Naive thymus-derived CD4-positive, alpha-beta T cell (primary cell): ENCODE measurements at regions not wholly inside any gene's neighbourhood (a gene's known extent, or its start where the extent isn't known, plus 50 kb on each side); places are given as distances from the start of the nearest gene placed in this dataset.

Source experiments
- ATAC-seq: fragments of 150-1000 bp; cut with Tn5 transposase; 2 replicates; pipeline ENCODE4 v1.10.0; 2021; ENCODE audit warnings: mild to moderate bottlenecking, moderate library complexity
- CTCF ChIA-PET: fragments of 350-600 bp; sonication (Branson Sonifier 250); formaldehyde crosslinking; loops from one replicate; lab custom pipeline; 2021; ENCODE audit warnings: antibody characterized with exemption; lab: Charles Lee
- POLR2A ChIA-PET: fragments of 350-600 bp; sonication (Branson Sonifier 250); formaldehyde crosslinking; loops from one replicate; lab custom pipeline; 2021; ENCODE audit warnings: antibody characterized with exemption, inconsistent platforms; lab: Charles Lee
- DNase-seq, 9 donors: peaks; one replicate each; pipeline versions ENCODE4 v3.0.0 to v3.0.0-alpha.2; 2020 to 2022; ENCODE audit warnings: mixed read lengths in 1 of 9
- H3K27ac ChIP-seq: one replicate; pipeline ENCODE4 v1.7.0; 2013; ENCODE audit warnings: mild to moderate bottlenecking, low read depth, low read length, moderate library complexity
- H3K27me3 ChIP-seq, 2 donors: one replicate each; pipeline ENCODE4 v1.7.0; 2013; ENCODE audit warnings: low read length in 2 of 2, mild to moderate bottlenecking in 2 of 2, moderate library complexity in 2 of 2; ENCODE audit not compliant: control insufficient read depth in 2 of 2, insufficient read depth in 2 of 2
- H3K36me3 ChIP-seq, 3 experiments: 1 replicate in 2 of 3; 2 replicates in 1 of 3; pipeline ENCODE4 v1.7.0; 2013; ENCODE audit warnings: low read length in 3 of 3, mild to moderate bottlenecking in 3 of 3, moderate library complexity in 1 of 3; ENCODE audit not compliant: insufficient read depth in 3 of 3, control insufficient read depth in 2 of 3
- H3K4me1 ChIP-seq, 2 donors: one replicate each; pipeline ENCODE4 v1.7.0; 2013; ENCODE audit warnings: low read length in 2 of 2, mild to moderate bottlenecking in 2 of 2, moderate library complexity in 1 of 2; ENCODE audit not compliant: control insufficient read depth in 2 of 2, insufficient read depth in 2 of 2
- H3K4me3 ChIP-seq: 2 replicates; pipeline ENCODE4 v1.7.0; 2013; ENCODE audit warnings: mild to moderate bottlenecking, low read length
- H3K9me3 ChIP-seq, 3 experiments: 1 replicate in 2 of 3; 2 replicates in 1 of 3; pipeline ENCODE4 v1.7.0; 2013; ENCODE audit warnings: low read length in 3 of 3; ENCODE audit not compliant: control insufficient read depth in 2 of 3
- H3K27ac Mint-ChIP-seq, 9 donors: one replicate each; pipeline ENCODE4 v1.8.0; 2020 to 2022; ENCODE audit warnings: mixed read lengths in 9 of 9, mild to moderate bottlenecking in 8 of 9, moderate library complexity in 5 of 9, inconsistent platforms in 2 of 9
- H3K27me3 Mint-ChIP-seq, 5 donors: one replicate each; pipeline ENCODE4 v1.8.0; 2021 to 2022; ENCODE audit warnings: mixed read lengths in 5 of 5, mild to moderate bottlenecking in 1 of 5
- H3K36me3 Mint-ChIP-seq, 5 donors: one replicate each; pipeline ENCODE4 v1.8.0; 2020 to 2022; ENCODE audit warnings: mixed read lengths in 5 of 5, mild to moderate bottlenecking in 3 of 5, inconsistent platforms in 1 of 5
- H3K4me1 Mint-ChIP-seq, 7 donors: one replicate each; pipeline ENCODE4 v1.8.0; 2020 to 2022; ENCODE audit warnings: mixed read lengths in 7 of 7, mild to moderate bottlenecking in 3 of 7, inconsistent platforms in 1 of 7
- H3K4me3 Mint-ChIP-seq, 10 donors: one replicate each; pipeline ENCODE4 v1.8.0; 2020 to 2022; ENCODE audit warnings: mild to moderate bottlenecking in 10 of 10, mixed read lengths in 10 of 10, moderate library complexity in 6 of 10, inconsistent platforms in 2 of 10
- H3K9me3 Mint-ChIP-seq, 11 donors: one replicate each; pipeline ENCODE4 v1.8.0; 2020 to 2022; ENCODE audit warnings: mixed read lengths in 11 of 11, mild to moderate bottlenecking in 4 of 11, inconsistent platforms in 1 of 11, moderate library complexity in 1 of 11
- intact Hi-C, 2 donors: fragments of 100-400 bp; cut with micrococcal nuclease; formaldehyde crosslinking; loops; one replicate each; pipeline ENCODE4 v1.15.1; 2023

DNA sequence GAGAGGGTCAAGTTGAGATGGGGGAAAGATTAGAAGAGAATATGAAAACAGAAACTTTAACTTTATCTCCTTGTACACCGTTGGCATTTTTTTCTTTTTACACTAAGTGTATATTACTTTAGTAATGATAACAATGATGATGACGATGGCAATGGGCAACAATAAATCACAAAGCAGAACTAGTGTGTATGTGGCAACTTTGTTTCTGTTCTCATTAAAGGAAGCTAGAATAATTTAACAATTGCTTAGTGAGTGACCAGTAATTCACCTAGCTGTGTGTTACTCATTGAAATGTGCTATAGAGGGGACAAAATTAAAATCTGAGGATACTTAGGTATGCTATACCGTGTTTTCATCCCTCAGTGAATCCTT is 318.5 kb upstream of the TBL1XR1 start:
- Mint-ChIP-seq H3K36me3 (no peaks in the 10 kb centered on the region), H3K9me3 (no peaks in the 10 kb centered on the region)
- POLR2A ChIA-PET = no interaction called here

DNA sequence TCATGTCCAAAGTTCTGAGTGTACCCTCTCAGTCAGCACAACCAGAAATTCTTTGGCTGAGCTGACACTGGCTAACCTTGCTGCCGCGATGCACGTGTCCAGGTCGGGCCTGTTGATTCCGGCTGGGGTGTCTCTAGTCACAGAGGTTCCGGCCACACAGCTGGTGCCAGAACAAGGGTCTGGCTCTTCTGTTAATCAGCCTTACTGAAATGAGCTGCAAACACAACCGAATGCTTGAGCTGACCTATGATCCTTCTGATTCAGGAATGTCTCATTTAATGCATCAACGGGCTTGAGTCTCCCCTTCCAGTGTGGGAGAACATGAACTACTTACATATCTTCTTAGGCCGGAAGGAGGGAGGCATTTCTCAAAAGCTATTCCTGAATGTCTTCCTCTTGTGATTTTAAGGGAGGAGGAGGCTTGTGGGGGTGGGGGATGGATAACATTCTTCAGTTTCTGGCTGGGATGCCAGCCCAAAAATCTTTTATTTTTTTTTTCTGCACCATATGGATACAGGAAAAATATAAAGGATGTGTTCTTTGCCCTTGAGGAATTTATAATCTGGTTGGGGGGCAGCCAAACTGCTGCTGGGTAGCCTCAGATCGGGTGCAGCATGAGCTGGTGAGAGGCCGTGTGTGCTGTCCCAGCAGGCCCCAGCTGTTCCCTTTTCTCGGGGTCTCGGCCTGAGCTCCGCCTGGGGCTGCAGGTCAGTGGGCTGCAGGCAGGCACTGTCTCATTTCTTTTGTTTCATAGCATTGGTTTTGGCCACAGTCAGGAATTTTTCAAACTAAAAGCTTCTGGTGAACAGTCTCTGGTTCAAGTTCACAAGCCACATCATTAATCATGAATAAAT is 319.1 kb upstream of the TBL1XR1 start:
- Mint-ChIP-seq H3K27me3 (peaks cover 0 to 2% (median 0%) of the 10 kb centered on the region in 5 donors), H3K9me3 (no peaks in the 10 kb centered on the region), H3K4me1 (peaks cover 0 to 13% (median 3%) of the 10 kb centered on the region in 7 donors), H3K27ac (no peak overlapping the region), H3K4me3 (no peak overlapping the region), H3K36me3 (no peaks in the 10 kb centered on the region)
- Histone ChIP-seq H3K27me3 (no peaks in the 10 kb centered on the region), H3K9me3 (no peaks in the 10 kb centered on the region), H3K36me3 (no peaks in the 10 kb centered on the region), H3K4me1 (no peaks in the 10 kb centered on the region), H3K27ac (no peak overlapping the region), H3K4me3 (no peak overlapping the region)
- intact Hi-C loops = no loop called here
- ATAC-seq (no peak), DNase-seq (no peak)
- ChIA-PET CTCF (interaction anchor here (0.8 kb wide), 1 partner anchor 19 kb away, joined by 3 read pairs; no protein-coding TSS in a partner anchor), POLR2A (no interaction called here)

More for the DNA sequence above, 318.5 kb upstream of the TBL1XR1 start:
- Histone ChIP-seq H3K27ac (no peak overlapping the region), H3K9me3 (no peaks in the 10 kb centered on the region), H3K27me3 (no peaks in the 10 kb centered on the region), H3K36me3 (no peaks in the 10 kb centered on the region), H3K4me3 (no peak overlapping the region), H3K4me1 (no peaks in the 10 kb centered on the region)
- DNase-seq (no peak), ATAC-seq (no peak)
- H3K27me3 Mint-ChIP-seq = peaks cover 0 to 4% (median 0%) of the 10 kb centered on the region in 5 donors
- no peak overlapping the region for H3K27ac Mint-ChIP-seq
- intact Hi-C loops = no loop called here
- CTCF ChIA-PET = interaction anchor here (0.8 kb wide), 1 partner anchor 20 kb away, joined by 3 read pairs; no protein-coding TSS in a partner anchor
- H3K4me1 Mint-ChIP-seq = peaks cover 0 to 11% (median 2%) of the 10 kb centered on the region in 7 donors
- no peak overlapping the region for H3K4me3 Mint-ChIP-seq

DNA sequence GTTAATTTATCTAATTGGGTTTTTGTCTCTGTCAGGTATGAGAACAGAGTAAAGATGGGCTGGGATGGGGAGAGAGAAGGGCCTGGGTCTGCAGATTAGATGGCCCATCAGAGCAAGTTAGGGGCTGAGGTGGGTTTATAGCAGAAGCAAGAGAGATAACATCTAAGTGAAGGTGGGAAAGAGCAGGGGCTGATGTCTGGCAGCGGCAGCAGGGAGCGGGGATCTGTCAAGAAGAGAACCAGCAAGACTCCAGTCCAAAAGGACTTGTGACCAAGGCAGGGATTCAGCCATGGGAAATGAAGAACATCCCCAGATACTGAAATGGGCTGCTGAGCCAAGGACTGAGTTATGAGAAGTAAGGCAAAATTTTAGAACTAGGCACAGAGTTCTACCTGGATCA is 320.6 kb upstream of the TBL1XR1 start:
- intact Hi-C loops = no loop called here
- ATAC-seq (no peak), DNase-seq (no peak)
- POLR2A ChIA-PET = no interaction called here
- Histone ChIP-seq H3K36me3 (no peaks in the 10 kb centered on the region), H3K4me1 (no peaks in the 10 kb centered on the region), H3K4me3 (no peak overlapping the region), H3K27me3 (no peaks in the 10 kb centered on the region), H3K9me3 (no peaks in the 10 kb centered on the region), H3K27ac (no peak overlapping the region)
- Mint-ChIP-seq H3K27ac (peak overlapping the region in 1 of 9 donors; percentile 28), H3K9me3 (no peaks in the 10 kb centered on the region), H3K27me3 (peaks cover 0 to under 1% (median 0%) of the 10 kb centered on the region in 5 donors), H3K4me1 (peaks cover 0 to 24% (median 5%) of the 10 kb centered on the region in 7 donors), H3K36me3 (no peaks in the 10 kb centered on the region), H3K4me3 (no peak overlapping the region)
- CTCF ChIA-PET = no interaction called here

DNA sequence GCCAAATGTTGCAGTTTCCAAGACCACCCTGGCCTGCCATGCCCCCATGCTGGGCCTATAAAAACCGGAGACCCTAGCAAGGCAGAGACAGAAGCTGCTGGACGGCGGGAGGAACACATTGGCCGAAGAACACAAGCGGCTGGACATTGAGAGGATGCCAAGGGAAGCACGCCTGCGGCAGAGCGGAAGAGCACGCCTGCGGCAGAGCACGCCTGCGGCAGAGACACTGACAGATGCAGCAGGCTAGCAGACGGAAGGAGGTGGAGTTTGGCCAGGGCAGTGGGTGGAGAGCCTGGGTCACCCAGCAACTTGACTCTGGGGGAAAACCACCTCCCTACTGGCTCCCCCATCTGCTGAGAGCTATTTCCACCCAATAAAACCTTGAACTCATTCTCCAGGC is 322.3 kb upstream of the TBL1XR1 start:
- DNase-seq (no peak), ATAC-seq (no peak)
- Histone ChIP-seq H3K36me3 (no peaks in the 10 kb centered on the region), H3K27ac (no peak overlapping the region), H3K9me3 (no peaks in the 10 kb centered on the region), H3K4me1 (no peaks in the 10 kb centered on the region), H3K27me3 (no peaks in the 10 kb centered on the region), H3K4me3 (no peak overlapping the region)
- Mint-ChIP-seq H3K36me3 (peaks cover 0 to 3% (median 0%) of the 10 kb centered on the region in 5 donors), H3K4me1 (peaks cover 0 to 33% (median 13%) of the 10 kb centered on the region in 7 donors), H3K27ac (no peak overlapping the region), H3K9me3 (peaks cover 0 to 3% (median 0%) of the 10 kb centered on the region in 11 donors), H3K27me3 (no peaks in the 10 kb centered on the region), H3K4me3 (no peak overlapping the region)
- intact Hi-C loops = no loop called here
- ChIA-PET CTCF (no interaction called here), POLR2A (interaction anchor here (0.6 kb wide), 1 partner anchor 318 kb away, joined by 3 read pairs; no protein-coding TSS in a partner anchor)

DNA sequence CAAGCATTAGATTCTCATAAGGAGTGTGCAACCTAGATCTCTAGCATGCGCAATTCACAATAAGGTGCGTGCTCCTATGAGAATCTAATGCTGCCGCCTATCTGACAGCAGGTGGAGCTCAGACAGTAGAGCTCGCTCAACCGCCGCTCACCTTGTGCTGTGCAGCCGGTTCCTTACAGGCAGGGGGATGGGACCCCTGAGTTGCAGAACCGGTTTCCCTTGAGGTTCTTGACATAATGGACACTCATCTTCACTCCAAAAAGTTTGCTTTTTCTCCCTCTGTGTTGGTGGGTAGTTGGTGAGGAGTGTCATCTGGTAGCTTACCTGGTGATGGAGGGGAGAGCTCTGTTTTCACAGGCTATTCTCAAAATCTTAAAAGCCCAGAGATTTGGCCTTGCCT is 324.0 kb upstream of the TBL1XR1 start:
- Mint-ChIP-seq H3K36me3 (peaks cover 0 to 3% (median 0%) of the 10 kb centered on the region in 5 donors), H3K4me3 (no peak overlapping the region), H3K4me1 (peaks cover 7 to 45% (median 22%) of the 10 kb centered on the region in 7 donors), H3K27ac (no peak overlapping the region), H3K9me3 (peaks cover 0 to 5% (median 2%) of the 10 kb centered on the region in 11 donors), H3K27me3 (no peaks in the 10 kb centered on the region)
- intact Hi-C loops = no loop called here
- Histone ChIP-seq H3K27me3 (no peaks in the 10 kb centered on the region), H3K27ac (no peak overlapping the region), H3K36me3 (no peaks in the 10 kb centered on the region), H3K9me3 (no peaks in the 10 kb centered on the region), H3K4me3 (no peak overlapping the region), H3K4me1 (no peaks in the 10 kb centered on the region)
- DNase-seq = no peak
- ChIA-PET POLR2A (no interaction called here), CTCF (interaction anchor here (0.5 to 0.8 kb wide), 2 partner anchors 36 to 70 kb away, joined by 3 to 5 read pairs; no protein-coding TSS in a partner anchor)
- no peak for ATAC-seq

DNA sequence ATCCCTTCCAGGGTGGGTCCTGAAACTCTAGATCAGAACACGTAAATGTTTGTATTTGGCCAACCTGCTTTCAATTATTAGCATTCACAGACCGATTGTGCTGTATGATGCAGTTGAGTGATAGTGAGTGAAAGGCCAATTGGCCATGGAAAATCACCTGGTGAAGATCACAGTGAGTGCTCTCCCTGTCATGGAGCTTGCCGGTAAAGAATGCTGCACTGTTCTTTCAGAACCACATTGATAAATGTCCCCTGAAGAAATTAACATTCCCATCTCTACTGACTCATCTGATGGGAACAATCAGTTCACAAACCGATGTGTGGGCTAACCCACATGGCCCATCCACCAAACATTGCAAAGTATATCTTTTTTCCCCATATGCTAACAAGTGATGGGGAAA is 324.8 kb upstream of the TBL1XR1 start:
- no peak overlapping the region for H3K4me3 ChIP-seq
- ChIA-PET CTCF (no interaction called here), POLR2A (no interaction called here)
- Mint-ChIP-seq H3K36me3 (peaks cover 0 to 3% (median 0%) of the 10 kb centered on the region in 5 donors), H3K27ac (no peak overlapping the region), H3K27me3 (no peaks in the 10 kb centered on the region), H3K4me3 (no peak overlapping the region), H3K9me3 (peaks cover 0 to 6% (median 2%) of the 10 kb centered on the region in 11 donors), H3K4me1 (peaks cover 8 to 47% (median 23%) of the 10 kb centered on the region in 7 donors)
- intact Hi-C loops = no loop called here
- ATAC-seq (no peak), DNase-seq (no peak)
- H3K36me3 ChIP-seq = no peaks in the 10 kb centered on the region
- H3K4me1 ChIP-seq = no peaks in the 10 kb centered on the region
- H3K9me3 ChIP-seq = no peaks in the 10 kb centered on the region
- H3K27ac ChIP-seq = no peak overlapping the region
- H3K27me3 ChIP-seq = no peaks in the 10 kb centered on the region
